Esophagus muscularis mucosa (tissue), 4 donors: ENCODE measurements at regions not wholly inside any gene's neighbourhood (a gene's known extent, or its start where the extent isn't known, plus 50 kb on each side); places are given as distances from the start of the nearest gene placed in this dataset.

ENCODE experiments used
- DNase-seq: peaks from one replicate; pipeline ENCODE4 v3.0.0-alpha.2; 2017; ENCODE audit errors: extremely low spot score
- H3K27ac ChIP-seq, 4 donors: fragments of 200-600 bp; sonication (generic); replicated peaks in 1 of 4; 1 replicate in 3 of 4; 2 replicates in 1 of 4; pipeline ENCODE4 v1.5.1; 2016 to 2019; ENCODE audit warnings: mild to moderate bottlenecking in 1 of 4
- H3K27me3 ChIP-seq, 4 donors: fragments of 200-600 bp; sonication (generic); one replicate each; pipeline versions ENCODE4 v1.5.1 to v1.6.0; 2016 to 2019
- H3K36me3 ChIP-seq, 4 donors: fragments of 200-600 bp; sonication (generic); one replicate each; pipeline ENCODE4 v1.5.1; 2016 to 2019
- H3K4me1 ChIP-seq, 4 donors: fragments of 200-600 bp; sonication (generic); one replicate each; pipeline ENCODE4 v1.5.1; 2016 to 2019
- H3K4me3 ChIP-seq, 4 donors: fragments of 200-600 bp; sonication (generic); 1 replicate in 2 of 4; 2 replicates in 2 of 4; pipeline ENCODE4 v1.5.1; 2016 to 2019; ENCODE audit warnings: mild to moderate bottlenecking in 4 of 4, moderate library complexity in 1 of 4
- H3K9me3 ChIP-seq, 4 donors: fragments of 200-600 bp; sonication (generic); 1 replicate in 3 of 4; 2 replicates in 1 of 4; pipeline ENCODE4 v1.5.1; 2016 to 2019
- EP300 ChIP-seq: sonication (generic); formaldehyde crosslinking; IDR thresholded peaks from one replicate; pipeline ENCODE4 v1.6.1; 2017; ENCODE audit warnings: antibody characterized with exemption
- POLR2A ChIP-seq: fragments of 450-650 bp; IDR thresholded peaks from one replicate; pipeline ENCODE4 v1.6.1; 2017; ENCODE audit warnings: antibody characterized with exemption, moderate library complexity, mild to moderate bottlenecking, low read depth
- POLR2AphosphoS5 ChIP-seq, 2 donors: sonication (generic); formaldehyde crosslinking; IDR thresholded peaks; one replicate each; pipeline ENCODE4 v1.6.1; 2017; ENCODE audit warnings: antibody characterized with exemption in 2 of 2
- WGBS: methylation state at CpG from one replicate; pipeline ENCODE4 v1.1.5; 2018; 5-methylcytosine and 5-hydroxymethylcytosine counted together
- intact Hi-C: fragments of 100-400 bp; cut with DNase I; formaldehyde crosslinking; loops from one replicate; pipeline ENCODE4 v1.15.1; 2023
- TF ChIP-seq, protein P1 (sequence below), 3 experiments: fragments of 200-600 bp in 2 of 3; fragments of 450-650 bp in 1 of 3; sonication (generic) in 2 of 3; IDR thresholded peaks; one replicate each; pipeline ENCODE4 v1.5.1; 2017 to 2019; ENCODE audit warnings: antibody characterized with exemption in 3 of 3, mild to moderate bottlenecking in 2 of 3, moderate library complexity in 1 of 3

DNA sequence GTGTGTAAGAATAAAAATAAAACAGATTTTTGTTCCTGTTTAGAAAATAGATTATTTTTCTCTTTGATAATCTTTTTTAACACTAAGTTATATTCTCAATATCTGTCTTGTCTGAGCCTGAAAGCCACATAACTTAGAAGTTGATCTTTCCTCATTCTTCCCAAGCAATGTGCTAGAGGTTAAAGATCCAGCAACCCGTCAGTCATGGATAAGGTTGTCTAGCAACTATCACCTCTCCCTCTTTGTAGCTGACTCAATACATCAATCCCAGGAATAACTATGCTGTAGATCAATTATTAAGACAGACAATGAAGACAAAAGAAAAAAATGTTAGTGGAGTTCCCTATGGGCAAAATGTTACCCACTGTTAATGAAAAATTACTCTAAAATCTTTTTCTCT lies 813.1 kb upstream of the CCDC179 start:
- Histone ChIP-seq H3K27ac (no peak overlapping the region), H3K27me3 (no peaks in the 10 kb centered on the region), H3K9me3 (no peaks in the 10 kb centered on the region), H3K36me3 (no peaks in the 10 kb centered on the region), H3K4me3 (no peak overlapping the region), H3K4me1 (no peaks in the 10 kb centered on the region)
- intact Hi-C loops, result no loop called here
- DNase-seq, result no peak
- WGBS, result 84% methylated on average over 1 of the region's 1 CpG
- TF ChIP-seq POLR2A, result no peak

GRCh38 chr11:23674866-23675265 lies 814.6 kb upstream of the CCDC179 start:
- no peak overlapping the region for H3K27ac ChIP-seq
- no peaks in the 10 kb centered on the region for H3K4me1 ChIP-seq
- no peak for DNase-seq
- no peaks in the 10 kb centered on the region for H3K9me3 ChIP-seq
- intact Hi-C loops, result no loop called here
- H3K4me3 ChIP-seq, result no peak overlapping the region
- TF ChIP-seq POLR2AphosphoS5 (IDR thresholded peaks at IDR 0.05), result no peak
- no peak for TF ChIP-seq POLR2A
- TF ChIP-seq, protein P1, sequence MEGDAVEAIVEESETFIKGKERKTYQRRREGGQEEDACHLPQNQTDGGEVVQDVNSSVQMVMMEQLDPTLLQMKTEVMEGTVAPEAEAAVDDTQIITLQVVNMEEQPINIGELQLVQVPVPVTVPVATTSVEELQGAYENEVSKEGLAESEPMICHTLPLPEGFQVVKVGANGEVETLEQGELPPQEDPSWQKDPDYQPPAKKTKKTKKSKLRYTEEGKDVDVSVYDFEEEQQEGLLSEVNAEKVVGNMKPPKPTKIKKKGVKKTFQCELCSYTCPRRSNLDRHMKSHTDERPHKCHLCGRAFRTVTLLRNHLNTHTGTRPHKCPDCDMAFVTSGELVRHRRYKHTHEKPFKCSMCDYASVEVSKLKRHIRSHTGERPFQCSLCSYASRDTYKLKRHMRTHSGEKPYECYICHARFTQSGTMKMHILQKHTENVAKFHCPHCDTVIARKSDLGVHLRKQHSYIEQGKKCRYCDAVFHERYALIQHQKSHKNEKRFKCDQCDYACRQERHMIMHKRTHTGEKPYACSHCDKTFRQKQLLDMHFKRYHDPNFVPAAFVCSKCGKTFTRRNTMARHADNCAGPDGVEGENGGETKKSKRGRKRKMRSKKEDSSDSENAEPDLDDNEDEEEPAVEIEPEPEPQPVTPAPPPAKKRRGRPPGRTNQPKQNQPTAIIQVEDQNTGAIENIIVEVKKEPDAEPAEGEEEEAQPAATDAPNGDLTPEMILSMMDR (IDR thresholded peaks at IDR 0.05), result no peak
- no peak for TF ChIP-seq EP300
- no peaks in the 10 kb centered on the region for H3K27me3 ChIP-seq
- no peaks in the 10 kb centered on the region for H3K36me3 ChIP-seq

DNA sequence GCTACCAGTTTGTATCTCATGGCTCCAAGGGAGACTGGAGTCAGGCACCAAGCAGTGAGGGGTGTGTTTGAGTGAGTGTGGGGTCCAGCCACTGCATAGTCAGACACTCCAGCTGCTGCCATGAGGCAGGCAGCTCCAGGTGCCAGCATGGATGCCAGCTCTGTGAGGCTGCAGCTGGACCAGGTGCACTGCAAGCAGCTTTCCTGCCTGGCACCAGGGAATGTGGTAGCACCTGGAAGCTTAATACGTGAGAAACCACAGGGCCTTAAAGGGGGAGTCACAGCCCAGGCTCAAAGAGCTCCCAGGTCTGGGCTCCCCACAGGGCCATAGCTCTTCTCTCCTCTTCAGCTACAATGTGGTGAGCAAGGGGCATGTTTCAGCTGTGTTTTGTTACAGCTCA lies 817.8 kb upstream of the LUZP2 start:
- intact Hi-C loops, result no loop called here
- DNase-seq, result no peak
- Histone ChIP-seq H3K27ac (no peak overlapping the region), H3K4me1 (no peaks in the 10 kb centered on the region), H3K4me3 (no peak overlapping the region), H3K27me3 (no peaks in the 10 kb centered on the region), H3K9me3 (no peaks in the 10 kb centered on the region), H3K36me3 (no peaks in the 10 kb centered on the region)
- TF ChIP-seq, protein P1 (IDR thresholded peaks at IDR 0.05), result no peak
- TF ChIP-seq POLR2AphosphoS5 (IDR thresholded peaks at IDR 0.05), result no peak
- TF ChIP-seq EP300, result no peak
- no peak for TF ChIP-seq POLR2A
- 89% methylated on average over 1 of the region's 1 CpG for WGBS

DNA sequence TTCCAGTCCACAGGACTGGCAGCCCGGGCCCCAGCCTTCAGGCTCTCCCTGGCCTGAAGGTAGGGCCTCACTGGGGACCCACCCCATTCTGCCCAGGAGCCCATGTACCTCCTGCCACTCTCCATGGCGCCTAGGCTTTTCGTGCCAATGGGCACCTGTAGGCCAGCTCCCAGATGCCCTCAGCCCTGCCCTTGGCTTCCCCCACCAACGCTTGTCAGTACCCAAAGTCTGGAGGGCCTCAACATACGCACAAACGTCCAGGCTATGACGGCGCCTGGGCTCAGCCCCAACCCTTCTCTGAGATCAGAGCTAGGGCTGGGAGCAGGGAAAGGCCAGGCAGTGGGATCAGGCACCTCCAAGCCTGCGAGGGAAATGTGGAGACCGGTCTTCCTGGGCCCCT lies 816.9 kb upstream of the LUZP2 start:
- no peaks in the 10 kb centered on the region for H3K27me3 ChIP-seq
- no peak for DNase-seq
- H3K9me3 ChIP-seq, result no peaks in the 10 kb centered on the region
- H3K4me1 ChIP-seq, result no peaks in the 10 kb centered on the region
- H3K27ac ChIP-seq, result no peak overlapping the region
- intact Hi-C loops, result no loop called here
- no peak overlapping the region for H3K4me3 ChIP-seq
- H3K36me3 ChIP-seq, result no peaks in the 10 kb centered on the region
- TF ChIP-seq POLR2AphosphoS5 (IDR thresholded peaks at IDR 0.05), result no peak
- TF ChIP-seq, protein P1 (IDR thresholded peaks at IDR 0.05), result no peak
- no peak for TF ChIP-seq POLR2A
- no peak for TF ChIP-seq EP300
- 100% methylated on average over 2 of the region's 10 CpGs for WGBS

DNA sequence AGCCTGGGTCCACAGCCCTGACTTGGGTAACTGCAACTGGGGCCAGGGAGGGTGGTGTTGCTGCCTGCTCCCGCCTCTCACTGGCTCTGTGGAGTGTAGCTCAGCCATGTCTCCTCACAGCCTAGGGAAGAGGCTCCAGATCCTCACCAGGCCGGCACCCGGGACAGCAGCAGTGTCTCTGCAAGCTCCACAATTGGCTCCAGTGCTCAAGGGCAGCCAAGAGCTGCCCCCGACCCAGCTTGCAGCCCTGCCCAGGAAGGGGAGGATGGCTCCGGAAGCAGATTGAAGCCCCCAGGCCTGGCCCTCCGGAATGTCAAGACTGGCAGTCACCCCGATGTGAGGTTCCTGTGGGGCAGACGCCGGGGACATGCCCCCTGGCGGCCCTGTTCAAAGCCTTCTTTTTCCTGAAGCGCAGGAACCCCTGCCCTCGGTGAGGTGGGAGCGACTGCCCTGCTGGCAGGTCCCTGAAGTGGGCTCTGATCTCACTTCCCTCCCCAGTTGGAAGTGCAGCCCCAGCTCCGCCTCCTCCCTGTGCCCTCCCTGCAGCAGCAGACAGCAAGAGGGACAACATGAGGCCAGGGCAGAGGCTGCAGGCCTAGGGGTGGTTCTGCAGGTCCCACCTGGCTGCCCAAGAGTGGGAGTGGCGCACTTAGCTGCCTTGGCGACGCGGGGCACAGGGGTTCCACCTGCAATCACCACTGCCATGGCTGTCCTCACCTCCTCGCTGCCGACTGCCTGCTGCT lies 816.2 kb upstream of the LUZP2 start:
- Histone ChIP-seq H3K27ac (no peak overlapping the region), H3K9me3 (no peaks in the 10 kb centered on the region), H3K4me1 (no peaks in the 10 kb centered on the region), H3K36me3 (no peaks in the 10 kb centered on the region), H3K27me3 (no peaks in the 10 kb centered on the region), H3K4me3 (no peak overlapping the region)
- TF ChIP-seq POLR2AphosphoS5 (IDR thresholded peaks at IDR 0.05), result no peak
- no peak for TF ChIP-seq POLR2A
- no peak for TF ChIP-seq EP300
- TF ChIP-seq, protein P1 (IDR thresholded peaks at IDR 0.05), result no peak
- intact Hi-C loops, result no loop called here
- no peak for DNase-seq
- WGBS, result 94% methylated on average over 17 of the region's 20 CpGs
